HUES64 (cell line): ENCODE measurements at regions not wholly inside any gene's neighbourhood (a gene's known extent, or its start where the extent isn't known, plus 50 kb on each side); places are given as distances from the start of the nearest gene placed in this dataset.

Experiments
- H3K27ac ChIP-seq: 2 replicates; pipeline ENCODE4 v1.7.0; 2013; ENCODE audit warnings: low read depth, low read length, inconsistent platforms
- H3K27me3 ChIP-seq: 2 replicates; pipeline ENCODE4 v1.6.1; 2013; ENCODE audit warnings: mild to moderate bottlenecking, low read length; ENCODE audit not compliant: insufficient read depth
- H3K36me3 ChIP-seq: 2 replicates; pipeline ENCODE4 v1.6.1; 2013; ENCODE audit warnings: mild to moderate bottlenecking, low read length; ENCODE audit not compliant: insufficient read depth
- H3K4me1 ChIP-seq: 2 replicates; pipeline ENCODE4 v1.6.1; 2013; ENCODE audit warnings: mild to moderate bottlenecking, low read length, moderate library complexity; ENCODE audit not compliant: insufficient read depth
- H3K4me3 ChIP-seq: 2 replicates; pipeline ENCODE4 v1.5.1; 2013; ENCODE audit warnings: mild to moderate bottlenecking, low read length, moderate library complexity
- H3K9ac ChIP-seq: 2 replicates; pipeline ENCODE4 v1.6.1; 2013; ENCODE audit warnings: mild to moderate bottlenecking, low read depth, low read length
- H3K9me3 ChIP-seq: 2 replicates; pipeline ENCODE4 v1.6.1; 2013; ENCODE audit warnings: low read depth, low read length; ENCODE audit not compliant: insufficient read depth
- WGBS: fragments of 150-250, 120-280 bp; methylation state at CpG from one replicate; pipeline ENCODE4 v1.1.7; 2013; ENCODE audit warnings: missing lambda C conversion rate; 5-methylcytosine and 5-hydroxymethylcytosine counted together

DNA sequence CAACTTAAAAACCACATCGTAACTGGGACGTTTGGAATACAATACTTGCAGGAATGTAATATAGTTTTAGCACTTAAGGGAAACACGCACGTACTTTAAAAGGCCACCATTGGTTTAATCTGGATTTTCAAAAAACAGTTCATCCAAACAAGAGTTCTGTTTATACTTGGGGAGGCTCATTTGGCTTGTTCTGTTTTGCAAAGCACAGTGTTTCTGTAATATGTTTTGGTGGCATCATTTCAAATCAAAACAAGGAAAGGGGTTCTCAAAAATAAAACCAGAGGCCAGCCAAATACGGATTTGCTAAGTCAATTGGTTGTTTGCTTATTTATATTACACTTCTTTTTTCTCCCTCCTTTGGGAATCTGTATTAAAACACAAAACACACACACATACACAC lies 656.1 kb upstream of the SOX9 start:
- no peaks in the 10 kb centered on the region for H3K9me3 ChIP-seq
- H3K27me3 ChIP-seq: no peaks in the 10 kb centered on the region
- H3K27ac ChIP-seq: no peak overlapping the region
- no peak overlapping the region for H3K4me3 ChIP-seq
- H3K36me3 ChIP-seq: no peaks in the 10 kb centered on the region
- H3K9ac ChIP-seq: no peak overlapping the region
- 94% methylated on average over 4 of the region's 5 CpGs for WGBS
- peaks cover 11% of the 10 kb centered on the region; the same call in 1 of the 2 replicates for H3K4me1 ChIP-seq

DNA sequence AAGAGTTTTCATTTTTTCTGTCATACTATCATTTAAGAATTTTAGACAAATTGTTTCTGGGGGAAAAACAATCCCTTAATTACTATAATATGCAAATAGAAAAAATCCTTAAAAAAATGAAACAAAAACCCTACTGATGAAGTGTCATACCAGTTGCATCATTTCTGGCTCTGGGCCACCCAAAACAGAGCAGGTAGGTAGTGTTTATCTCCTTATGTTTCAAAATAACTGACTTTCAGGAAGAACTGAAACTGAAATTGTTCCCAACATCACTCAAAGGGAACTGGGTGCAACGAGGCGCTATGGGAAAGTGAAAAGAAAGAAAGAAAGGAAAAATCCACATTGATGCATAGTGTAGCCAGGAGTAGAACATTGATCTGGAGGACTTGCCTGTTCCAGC lies 653.1 kb upstream of the SOX9 start:
- H3K4me1 ChIP-seq: peaks cover 11% of the 10 kb centered on the region; the same call in 1 of the 2 replicates
- 100% methylated on average over 2 of the region's 2 CpGs for WGBS
- no peaks in the 10 kb centered on the region for H3K36me3 ChIP-seq
- H3K27me3 ChIP-seq: no peaks in the 10 kb centered on the region
- no peak overlapping the region for H3K9ac ChIP-seq
- no peak overlapping the region for H3K27ac ChIP-seq
- no peaks in the 10 kb centered on the region for H3K9me3 ChIP-seq
- H3K4me3 ChIP-seq: no peak overlapping the region

DNA sequence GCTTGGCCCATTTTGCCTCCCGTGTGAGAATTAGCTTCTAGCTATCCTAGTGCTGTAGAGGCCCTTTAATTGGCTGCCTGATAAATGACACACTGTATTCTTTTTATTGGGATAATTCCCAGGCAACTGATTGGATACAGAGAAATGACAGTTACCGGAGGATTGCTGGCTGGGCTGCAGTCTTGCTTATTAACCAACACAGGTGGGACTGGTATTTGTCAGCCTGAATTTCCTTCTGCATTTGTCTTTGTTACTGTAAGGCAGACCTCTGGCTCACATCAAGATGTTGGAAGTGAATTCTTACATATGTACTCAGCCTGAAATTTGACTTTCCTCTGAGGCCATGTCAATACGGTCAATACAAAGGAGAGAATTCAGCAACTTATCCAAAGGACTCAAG lies 650.8 kb upstream of the SOX9 start:
- Histone ChIP-seq H3K4me3 (no peak overlapping the region), H3K9me3 (no peaks in the 10 kb centered on the region), H3K9ac (no peak overlapping the region), H3K27me3 (no peaks in the 10 kb centered on the region), H3K36me3 (no peaks in the 10 kb centered on the region), H3K27ac (no peak overlapping the region), H3K4me1 (no peaks in the 10 kb centered on the region)
- 92% methylated on average over 3 of the region's 3 CpGs for WGBS

DNA sequence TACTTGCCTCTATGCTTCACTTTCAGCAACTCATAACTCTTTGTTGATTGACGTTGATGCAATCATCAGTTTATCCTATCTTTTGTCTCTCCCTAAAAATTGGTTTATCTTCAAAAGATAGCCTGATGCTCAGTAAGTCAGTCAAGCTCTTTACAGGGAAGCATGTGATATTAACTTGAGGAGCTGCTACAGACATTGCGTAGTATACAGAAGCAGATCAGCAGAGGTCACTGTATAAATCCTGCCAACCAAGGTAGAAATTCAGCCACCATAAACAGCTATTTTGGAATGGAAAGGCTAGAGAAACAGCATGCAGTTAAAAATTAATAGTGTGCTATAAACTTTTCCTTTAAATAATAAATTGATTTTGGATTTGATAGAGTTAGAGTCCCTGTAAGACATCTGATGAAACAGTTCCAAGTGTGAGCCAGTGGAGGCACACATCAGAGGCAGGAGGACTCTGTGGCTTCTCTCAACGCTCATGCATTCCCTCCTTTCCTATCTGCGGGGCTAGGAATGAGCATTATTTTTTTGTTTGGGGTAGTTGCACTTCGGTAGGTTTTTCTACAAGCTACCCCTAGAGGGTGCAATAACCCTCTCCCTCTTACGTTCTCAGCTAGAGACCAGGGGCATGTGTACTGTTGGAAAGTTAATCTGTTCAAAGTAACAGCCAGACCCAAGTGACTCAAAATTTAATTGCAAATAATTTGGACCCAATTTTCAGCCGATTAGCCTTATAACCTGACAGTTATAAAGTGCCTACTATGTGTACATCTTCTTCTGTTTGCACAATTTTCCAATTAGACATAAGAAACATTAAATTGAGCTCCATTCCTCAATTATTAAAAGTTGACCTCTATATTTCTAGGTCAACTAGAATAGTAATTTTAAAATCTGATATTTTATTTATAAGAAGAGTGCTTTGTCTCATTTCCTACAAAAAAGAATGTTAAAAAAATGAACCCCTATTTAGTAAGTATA lies 647.7 kb upstream of the SOX9 start:
- Histone ChIP-seq H3K9me3 (no peaks in the 10 kb centered on the region), H3K27me3 (no peaks in the 10 kb centered on the region), H3K4me3 (no peak overlapping the region), H3K4me1 (no peaks in the 10 kb centered on the region), H3K36me3 (no peaks in the 10 kb centered on the region), H3K9ac (no peak overlapping the region), H3K27ac (no peak overlapping the region)
- 58% methylated on average over 4 of the region's 7 CpGs for WGBS

DNA sequence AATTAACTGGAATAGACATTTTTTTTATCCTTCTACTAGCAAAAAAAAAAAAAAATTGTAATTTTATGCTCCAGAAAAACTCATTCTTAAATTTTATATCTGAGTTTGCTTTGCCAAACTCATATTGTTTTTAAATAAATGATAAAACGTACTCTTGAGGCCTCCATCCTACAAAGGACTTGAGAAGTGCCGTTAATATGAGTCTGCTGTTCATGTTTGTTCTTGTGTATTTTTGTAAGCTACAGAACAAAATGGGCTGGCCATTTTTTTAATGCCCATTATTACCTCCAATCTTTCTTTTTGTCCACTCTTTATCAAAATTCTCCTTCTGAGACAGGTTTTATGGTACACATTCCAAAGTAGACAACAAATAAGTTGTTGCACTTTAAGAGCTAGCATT lies 643.5 kb upstream of the SOX9 start:
- Histone ChIP-seq H3K4me1 (no peaks in the 10 kb centered on the region), H3K9me3 (no peaks in the 10 kb centered on the region), H3K36me3 (no peaks in the 10 kb centered on the region), H3K9ac (no peak overlapping the region), H3K4me3 (no peak overlapping the region), H3K27ac (no peak overlapping the region), H3K27me3 (no peaks in the 10 kb centered on the region)
- 100% methylated on average over 2 of the region's 2 CpGs for WGBS

GRCh38 chr17:71480099-71480498 lies 640.7 kb upstream of the SOX9 start:
- WGBS: 100% methylated on average over 1 of the region's 3 CpGs
- Histone ChIP-seq H3K4me3 (no peak overlapping the region), H3K9me3 (no peaks in the 10 kb centered on the region)

GRCh38 chr17:71482625-71483024 lies 638.2 kb upstream of the SOX9 start:
- no CpG with 5 or more reads among the region's 1 CpG for WGBS

More at GRCh38 chr17:71480099-71480498, 640.7 kb upstream of the SOX9 start:
- no peaks in the 10 kb centered on the region for H3K36me3 ChIP-seq
- no peaks in the 10 kb centered on the region for H3K27me3 ChIP-seq
- H3K9ac ChIP-seq: no peak overlapping the region
- H3K4me1 ChIP-seq: no peaks in the 10 kb centered on the region
- no peak overlapping the region for H3K27ac ChIP-seq

GRCh38 chr17:71484546-71484945 lies 636.3 kb upstream of the SOX9 start:
- Histone ChIP-seq H3K4me1 (no peaks in the 10 kb centered on the region), H3K27me3 (no peaks in the 10 kb centered on the region), H3K9me3 (no peaks in the 10 kb centered on the region), H3K36me3 (no peaks in the 10 kb centered on the region), H3K4me3 (no peak overlapping the region), H3K9ac (no peak overlapping the region), H3K27ac (no peak overlapping the region)
- 100% methylated on average over 1 of the region's 1 CpG for WGBS

More at GRCh38 chr17:71482625-71483024, 638.2 kb upstream of the SOX9 start:
- Histone ChIP-seq H3K9me3 (no peaks in the 10 kb centered on the region), H3K36me3 (no peaks in the 10 kb centered on the region), H3K9ac (no peak overlapping the region), H3K4me1 (no peaks in the 10 kb centered on the region), H3K27me3 (no peaks in the 10 kb centered on the region), H3K4me3 (no peak overlapping the region), H3K27ac (no peak overlapping the region)

GRCh38 chr17:71485426-71485825 lies 635.4 kb upstream of the SOX9 start:
- Histone ChIP-seq H3K4me3 (no peak overlapping the region), H3K27me3 (no peaks in the 10 kb centered on the region), H3K36me3 (no peaks in the 10 kb centered on the region), H3K27ac (no peak overlapping the region), H3K4me1 (no peaks in the 10 kb centered on the region), H3K9me3 (no peaks in the 10 kb centered on the region), H3K9ac (no peak overlapping the region)
- WGBS: 100% methylated on average over 3 of the region's 3 CpGs

- H3K4me3 ChIP-seq: no peak overlapping the region
- H3K9me3 ChIP-seq: no peaks in the 10 kb centered on the region
- no peaks in the 10 kb centered on the region for H3K36me3 ChIP-seq
- H3K27ac ChIP-seq: no peak overlapping the region
- H3K9ac ChIP-seq: no peak overlapping the region
- H3K4me1 ChIP-seq: no peaks in the 10 kb centered on the region
- no peaks in the 10 kb centered on the region for H3K27me3 ChIP-seq
Measured at GRCh38 chr17:71486261-71486660, 634.6 kb upstream of the SOX9 start.

DNA sequence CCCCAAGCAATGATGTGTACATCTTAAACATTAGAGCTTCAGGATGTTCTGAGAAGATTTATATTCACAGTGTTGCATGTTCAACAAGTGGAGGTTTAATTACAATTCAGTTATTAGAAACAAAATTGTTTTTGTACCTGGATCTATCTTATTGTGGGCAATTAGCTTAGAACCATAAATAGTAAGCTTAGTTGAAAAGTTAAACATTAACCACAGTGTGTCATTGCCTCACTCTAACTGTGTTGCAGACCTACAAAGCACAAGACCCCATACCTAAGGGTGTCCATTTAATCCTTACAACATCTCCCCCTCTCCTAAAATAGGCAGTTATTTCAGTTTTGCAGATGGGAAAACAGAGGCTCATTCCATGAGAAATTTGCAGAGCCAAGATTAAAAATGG lies 632.0 kb upstream of the SOX9 start:
- Histone ChIP-seq H3K36me3 (no peaks in the 10 kb centered on the region), H3K4me1 (no peaks in the 10 kb centered on the region), H3K4me3 (no peak overlapping the region), H3K27ac (no peak overlapping the region), H3K27me3 (no peaks in the 10 kb centered on the region), H3K9ac (no peak overlapping the region), H3K9me3 (no peaks in the 10 kb centered on the region)
